Heart left ventricle (tissue), 13 donors: ENCODE measurements at regions not wholly inside any gene's neighbourhood (a gene's known extent, or its start where the extent isn't known, plus 50 kb on each side); places are given as distances from the start of the nearest gene placed in this dataset.

Experiments used
- POLR2A ChIP-seq, 2 donors: fragments of 450-650 bp; IDR thresholded peaks; one replicate each; pipeline ENCODE4 v1.6.1; 2017; ENCODE audit warnings: antibody characterized with exemption in 2 of 2, mild to moderate bottlenecking in 2 of 2, moderate library complexity in 2 of 2
- TF ChIP-seq, protein P1 (sequence below), 12 donors: fragments of 200-600 bp; sonication (generic) in 4 of 12; IDR thresholded peaks; one replicate each; pipeline versions ENCODE4 v1.5.0 to v1.8.0; 2018 to 2022; ENCODE audit warnings: antibody characterized with exemption in 12 of 12, mild to moderate bottlenecking in 5 of 12
- donor health status: ischemic (EF 13 %, LVEDD 7.1; RV severe dilation, severe dysfunction).
- donor health status: DM: no; HTN: yes; CAD: no.
- donor health status: DM: no; HTN: no; CAD: no.
- donor health status: ischemic (EF 25% LVEDD 6.9; RV normal size, moderate dysfunction).
- donor health status: ischemic (EF 25% LVEDD 5.7; RV mildly dilated, moderate dysfunction).
- donor health status: ischemic (EF 35%, LVEDD 5.7; RV mildly dilated, moderate dysfunction).
- donor health status: nonischemic (EF 11% LVEDD 7.7; RV severe dilation, severe dysfunction).
- donor health status: DM: yes; HTN: yes; CAD: no.
- donor health status: PGD.
- donor health status: ischemic (EF 29% LVEDD 5.4; RV normal size, mild dysfunction).
- donor health status: nonischemic (EF 23%, LVEDD 6.1; RV moderate dilation, normal function).

DNA sequence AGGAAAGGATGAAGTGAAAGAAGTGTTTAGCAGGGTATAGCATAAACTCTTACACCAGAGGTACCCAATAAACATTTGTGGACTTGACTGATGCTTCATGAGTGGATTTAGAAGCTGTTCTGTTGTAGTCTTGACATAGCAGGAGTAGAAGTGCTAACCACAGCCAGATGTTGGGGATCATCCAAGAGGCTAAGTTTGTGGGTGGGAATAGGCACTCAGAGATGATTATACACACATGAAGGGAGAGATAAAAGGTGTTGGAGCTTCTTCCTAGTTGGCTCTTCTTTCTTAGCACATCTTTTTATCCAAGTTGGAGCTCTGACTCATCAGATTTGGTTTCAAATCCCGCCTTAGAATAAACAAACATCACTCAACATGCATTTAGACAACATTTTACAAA is 166.7 kb upstream of the E2F7 start:
- TF ChIP-seq, protein P1, sequence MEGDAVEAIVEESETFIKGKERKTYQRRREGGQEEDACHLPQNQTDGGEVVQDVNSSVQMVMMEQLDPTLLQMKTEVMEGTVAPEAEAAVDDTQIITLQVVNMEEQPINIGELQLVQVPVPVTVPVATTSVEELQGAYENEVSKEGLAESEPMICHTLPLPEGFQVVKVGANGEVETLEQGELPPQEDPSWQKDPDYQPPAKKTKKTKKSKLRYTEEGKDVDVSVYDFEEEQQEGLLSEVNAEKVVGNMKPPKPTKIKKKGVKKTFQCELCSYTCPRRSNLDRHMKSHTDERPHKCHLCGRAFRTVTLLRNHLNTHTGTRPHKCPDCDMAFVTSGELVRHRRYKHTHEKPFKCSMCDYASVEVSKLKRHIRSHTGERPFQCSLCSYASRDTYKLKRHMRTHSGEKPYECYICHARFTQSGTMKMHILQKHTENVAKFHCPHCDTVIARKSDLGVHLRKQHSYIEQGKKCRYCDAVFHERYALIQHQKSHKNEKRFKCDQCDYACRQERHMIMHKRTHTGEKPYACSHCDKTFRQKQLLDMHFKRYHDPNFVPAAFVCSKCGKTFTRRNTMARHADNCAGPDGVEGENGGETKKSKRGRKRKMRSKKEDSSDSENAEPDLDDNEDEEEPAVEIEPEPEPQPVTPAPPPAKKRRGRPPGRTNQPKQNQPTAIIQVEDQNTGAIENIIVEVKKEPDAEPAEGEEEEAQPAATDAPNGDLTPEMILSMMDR (IDR thresholded peaks at IDR 0.05), result no peak
- no peak for TF ChIP-seq POLR2A (IDR thresholded peaks at IDR 0.05)
